HepG2 (cell line): ENCODE measurements at regions not wholly inside any gene's neighbourhood (a gene's known extent, or its start where the extent isn't known, plus 50 kb on each side); places are given as distances from the start of the nearest gene placed in this dataset.

Experiments used
- ATAC-seq: fragments of 200-7000 bp; cut with Tn5 transposase; 3 replicates; pipeline ENCODE4 v1.9.1; 2020; ENCODE audit warnings: mild to moderate bottlenecking, moderate library complexity
- BruUV-seq: library from RNA; stranded (reverse); fragments of 400-500 nt; replicated peaks from 2 replicates; lab custom pipeline; 2021; lab: Mats Ljungman, UMichigan
- CTCF ChIA-PET: fragments of 300-600 bp; formaldehyde crosslinking; extraction: SDS; loops from one replicate; lab custom pipeline; 2021; ENCODE audit warnings: low total read pairs, inconsistent platforms, low intra/inter-chr PET ratio; lab: Yijun Ruan, JAX
- POLR2A ChIA-PET: fragments of 350-600 bp; sonication (Branson Sonifier 250); formaldehyde crosslinking; loops from one replicate; lab custom pipeline; 2020; ENCODE audit warnings: antibody characterized with exemption, inconsistent platforms; lab: Yijun Ruan, JAX
- DNase-seq: peaks from one replicate; pipeline ENCODE4 v3.0.0-alpha.2; 2015; ENCODE audit warnings: low spot score
- FAIRE-seq: peaks from 3 replicates; lab custom pipeline; 2011; peaks lifted over from hg19 to GRCh38; lab: Jason Lieb, UNC
- H2AFZ ChIP-seq: one replicate; pipeline ENCODE4 v1.6.1; 2011; ENCODE audit warnings: low read length, inconsistent platforms
- H3K27ac ChIP-seq: fragments of 300-600 bp; 3 replicates; pipeline ENCODE4 v1.8.0; 2011; ENCODE audit warnings: mixed run types, mild to moderate bottlenecking, mixed read lengths, low read length, inconsistent platforms; ENCODE audit not compliant: insufficient read depth; ENCODE audit errors: extremely low read length
- H3K27me3 ChIP-seq, 2 experiments: fragments of 200-600 bp in 1 of 2; 2 replicates in 1 of 2; 3 replicates in 1 of 2; pipeline versions ENCODE4 v1.6.0 to v1.8.0; 2011; ENCODE audit warnings: low read length in 2 of 2, mild to moderate bottlenecking in 2 of 2, moderate library complexity in 2 of 2, inconsistent platforms in 1 of 2; ENCODE audit not compliant: insufficient read depth in 2 of 2, control insufficient read depth in 1 of 2
- H3K36me3 ChIP-seq, 2 experiments: fragments of 200-600 bp in 1 of 2; replicated peaks in 1 of 2; 2 replicates in 1 of 2; 3 replicates in 1 of 2; pipeline versions ENCODE4 v1.5.1 to v1.8.0; 2011; ENCODE audit warnings: low read length in 2 of 2, inconsistent platforms in 1 of 2; ENCODE audit not compliant: insufficient read depth in 2 of 2, control insufficient read depth in 1 of 2
- H3K4me1 ChIP-seq: 2 replicates; pipeline ENCODE4 v1.5.1; 2012; ENCODE audit warnings: low read length, inconsistent platforms; ENCODE audit not compliant: insufficient read depth
- H3K4me2 ChIP-seq: 2 replicates; pipeline ENCODE4 v1.6.0; 2011; ENCODE audit warnings: low read depth, low read length, inconsistent platforms
- H3K4me3 ChIP-seq, 3 experiments: fragments of 200-600 bp in 1 of 3; sonication (generic), shearing (Covaris generic) in 1 of 3; replicated peaks in 1 of 3; 2 replicates each; pipeline ENCODE4 v1.5.1; 2011 to 2016; ENCODE audit warnings: low read length in 3 of 3, inconsistent platforms in 2 of 3, low read depth in 2 of 3, mild to moderate bottlenecking in 2 of 3, control low read depth in 1 of 3, mixed read lengths in 1 of 3; ENCODE audit not compliant: insufficient read depth in 1 of 3
- H3K79me2 ChIP-seq: one replicate; pipeline ENCODE4 v1.6.1; 2011; ENCODE audit warnings: low read length, inconsistent platforms; ENCODE audit not compliant: insufficient read depth
- H3K9ac ChIP-seq: 2 replicates; pipeline ENCODE4 v1.6.0; 2011; ENCODE audit warnings: mild to moderate bottlenecking, low read depth, low read length, inconsistent platforms; ENCODE audit not compliant: insufficient read depth
- H3K9me3 ChIP-seq: 2 replicates; pipeline ENCODE4 v1.5.1; 2012; ENCODE audit warnings: mild to moderate bottlenecking, low read length
- H4K20me1 ChIP-seq: 2 replicates; pipeline ENCODE4 v1.6.0; 2011; ENCODE audit warnings: inconsistent platforms, mild to moderate bottlenecking, low read length, moderate library complexity; ENCODE audit not compliant: insufficient read depth
- CHD4 ChIP-seq: fragments of 200-600 bp; sonication (generic); IDR thresholded peaks from 2 replicates; pipeline ENCODE4 v1.7.0; 2017; ENCODE audit warnings: mild to moderate bottlenecking, low read length, borderline replicate concordance
- MED1 ChIP-seq: sonication (generic); formaldehyde crosslinking; IDR thresholded peaks from 2 replicates; pipeline ENCODE4 v1.4.0; 2020; ENCODE audit warnings: missing genetic modification reagents
- PHF8 ChIP-seq: sonication (generic); formaldehyde crosslinking; IDR thresholded peaks from 2 replicates; pipeline ENCODE4 v1.5.0; 2020; ENCODE audit warnings: missing genetic modification reagents
- ZBTB3 ChIP-seq: sonication (generic); formaldehyde crosslinking; IDR thresholded peaks from 2 replicates; pipeline ENCODE4 v1.4.0; 2020; ENCODE audit warnings: low read depth, mild to moderate bottlenecking, moderate library complexity, missing genetic modification reagents, borderline replicate concordance
- ZFP82 ChIP-seq: sonication (generic); formaldehyde crosslinking; IDR thresholded peaks from 2 replicates; pipeline ENCODE4 v1.5.1; 2020; ENCODE audit warnings: mild to moderate bottlenecking, missing genetic modification reagents, borderline replicate concordance
- ZFX ChIP-seq: sonication (generic); formaldehyde crosslinking; IDR thresholded peaks from 2 replicates; pipeline ENCODE4 v1.4.0; 2020; ENCODE audit warnings: mild to moderate bottlenecking, low read depth, missing genetic modification reagents, moderate library complexity
- ZNF260 ChIP-seq: sonication (generic); formaldehyde crosslinking; IDR thresholded peaks from 2 replicates; pipeline ENCODE4 v1.4.0; 2020; ENCODE audit warnings: missing genetic modification reagents, low read depth, mild to moderate bottlenecking, borderline replicate concordance
- ZNF564 ChIP-seq: sonication (generic); formaldehyde crosslinking; IDR thresholded peaks from 2 replicates; pipeline ENCODE4 v1.8.1; 2023; ENCODE audit warnings: mild to moderate bottlenecking, missing genetic modification reagents
- ZNF749 ChIP-seq: sonication (generic); formaldehyde crosslinking; IDR thresholded peaks from 2 replicates; pipeline ENCODE4 v1.8.0; 2022; ENCODE audit warnings: mild to moderate bottlenecking, missing genetic modification reagents, moderate library complexity, borderline replicate concordance
- WGBS: methylation state at CpG from one replicate; pipeline ENCODE4 v1.1.6; 2017; ENCODE audit warnings: low lambda C conversion rate; 5-methylcytosine and 5-hydroxymethylcytosine counted together
- in situ Hi-C: cut with HindIII; loops from 2 replicates; pipeline ENCODE4 v1.10.0; 2017; ENCODE audit warnings: low pct_unique_long_range_greater_than_20kb; ENCODE audit not compliant: extremely low pct_ligation_motif_present
- intact Hi-C: fragments of 100-400 bp; cut with micrococcal nuclease; formaldehyde crosslinking; loops from one replicate; pipeline ENCODE4 v1.10.0; 2022; ENCODE audit not compliant: unreplicated experiment
- TF ChIP-seq, protein P1 (sequence below): sonication (generic); formaldehyde crosslinking; IDR thresholded peaks from 2 replicates; pipeline ENCODE4 v1.5.0; 2020; ENCODE audit warnings: missing genetic modification reagents
- TF ChIP-seq, protein P2 (sequence below): sonication (generic); formaldehyde crosslinking; IDR thresholded peaks from 2 replicates; pipeline ENCODE4 v1.5.0; 2020; ENCODE audit warnings: mild to moderate bottlenecking, missing genetic modification reagents, borderline replicate concordance

GRCh38 chrX:16459008-16459407, 190.9 kb upstream of the S100G start:
- Histone ChIP-seq H3K4me1 (no peaks in the 10 kb centered on the region), H3K79me2 (no peaks in the 10 kb centered on the region), H4K20me1 (no peaks in the 10 kb centered on the region), H3K27ac (no peak overlapping the region), H3K27me3 (no peaks in the 10 kb centered on the region), H3K36me3 (no peaks in the 10 kb centered on the region), H2AFZ (no peak overlapping the region), H3K4me3 (no peak overlapping the region), H3K9me3 (no peaks in the 10 kb centered on the region), H3K9ac (no peak overlapping the region), H3K4me2 (no peak overlapping the region)
- TF ChIP-seq ZFX (no peak), PHF8 (CRISPR knock-in tag) (no peak), ZNF564 (CRISPR knock-in tag) (no peak), ZBTB3 (CRISPR knock-in tag) (no peak), CHD4 (no peak), MED1 (CRISPR knock-in tag) (no peak), ZFP82 (CRISPR knock-in tag) (no peak), ZNF260 (CRISPR knock-in tag) (no peak), ZNF749 (CRISPR knock-in tag) (no peak)
- TF ChIP-seq, protein P1, sequence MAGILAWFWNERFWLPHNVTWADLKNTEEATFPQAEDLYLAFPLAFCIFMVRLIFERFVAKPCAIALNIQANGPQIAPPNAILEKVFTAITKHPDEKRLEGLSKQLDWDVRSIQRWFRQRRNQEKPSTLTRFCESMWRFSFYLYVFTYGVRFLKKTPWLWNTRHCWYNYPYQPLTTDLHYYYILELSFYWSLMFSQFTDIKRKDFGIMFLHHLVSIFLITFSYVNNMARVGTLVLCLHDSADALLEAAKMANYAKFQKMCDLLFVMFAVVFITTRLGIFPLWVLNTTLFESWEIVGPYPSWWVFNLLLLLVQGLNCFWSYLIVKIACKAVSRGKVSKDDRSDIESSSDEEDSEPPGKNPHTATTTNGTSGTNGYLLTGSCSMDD (CRISPR knock-in tag) = no peak
- TF ChIP-seq, protein P2, sequence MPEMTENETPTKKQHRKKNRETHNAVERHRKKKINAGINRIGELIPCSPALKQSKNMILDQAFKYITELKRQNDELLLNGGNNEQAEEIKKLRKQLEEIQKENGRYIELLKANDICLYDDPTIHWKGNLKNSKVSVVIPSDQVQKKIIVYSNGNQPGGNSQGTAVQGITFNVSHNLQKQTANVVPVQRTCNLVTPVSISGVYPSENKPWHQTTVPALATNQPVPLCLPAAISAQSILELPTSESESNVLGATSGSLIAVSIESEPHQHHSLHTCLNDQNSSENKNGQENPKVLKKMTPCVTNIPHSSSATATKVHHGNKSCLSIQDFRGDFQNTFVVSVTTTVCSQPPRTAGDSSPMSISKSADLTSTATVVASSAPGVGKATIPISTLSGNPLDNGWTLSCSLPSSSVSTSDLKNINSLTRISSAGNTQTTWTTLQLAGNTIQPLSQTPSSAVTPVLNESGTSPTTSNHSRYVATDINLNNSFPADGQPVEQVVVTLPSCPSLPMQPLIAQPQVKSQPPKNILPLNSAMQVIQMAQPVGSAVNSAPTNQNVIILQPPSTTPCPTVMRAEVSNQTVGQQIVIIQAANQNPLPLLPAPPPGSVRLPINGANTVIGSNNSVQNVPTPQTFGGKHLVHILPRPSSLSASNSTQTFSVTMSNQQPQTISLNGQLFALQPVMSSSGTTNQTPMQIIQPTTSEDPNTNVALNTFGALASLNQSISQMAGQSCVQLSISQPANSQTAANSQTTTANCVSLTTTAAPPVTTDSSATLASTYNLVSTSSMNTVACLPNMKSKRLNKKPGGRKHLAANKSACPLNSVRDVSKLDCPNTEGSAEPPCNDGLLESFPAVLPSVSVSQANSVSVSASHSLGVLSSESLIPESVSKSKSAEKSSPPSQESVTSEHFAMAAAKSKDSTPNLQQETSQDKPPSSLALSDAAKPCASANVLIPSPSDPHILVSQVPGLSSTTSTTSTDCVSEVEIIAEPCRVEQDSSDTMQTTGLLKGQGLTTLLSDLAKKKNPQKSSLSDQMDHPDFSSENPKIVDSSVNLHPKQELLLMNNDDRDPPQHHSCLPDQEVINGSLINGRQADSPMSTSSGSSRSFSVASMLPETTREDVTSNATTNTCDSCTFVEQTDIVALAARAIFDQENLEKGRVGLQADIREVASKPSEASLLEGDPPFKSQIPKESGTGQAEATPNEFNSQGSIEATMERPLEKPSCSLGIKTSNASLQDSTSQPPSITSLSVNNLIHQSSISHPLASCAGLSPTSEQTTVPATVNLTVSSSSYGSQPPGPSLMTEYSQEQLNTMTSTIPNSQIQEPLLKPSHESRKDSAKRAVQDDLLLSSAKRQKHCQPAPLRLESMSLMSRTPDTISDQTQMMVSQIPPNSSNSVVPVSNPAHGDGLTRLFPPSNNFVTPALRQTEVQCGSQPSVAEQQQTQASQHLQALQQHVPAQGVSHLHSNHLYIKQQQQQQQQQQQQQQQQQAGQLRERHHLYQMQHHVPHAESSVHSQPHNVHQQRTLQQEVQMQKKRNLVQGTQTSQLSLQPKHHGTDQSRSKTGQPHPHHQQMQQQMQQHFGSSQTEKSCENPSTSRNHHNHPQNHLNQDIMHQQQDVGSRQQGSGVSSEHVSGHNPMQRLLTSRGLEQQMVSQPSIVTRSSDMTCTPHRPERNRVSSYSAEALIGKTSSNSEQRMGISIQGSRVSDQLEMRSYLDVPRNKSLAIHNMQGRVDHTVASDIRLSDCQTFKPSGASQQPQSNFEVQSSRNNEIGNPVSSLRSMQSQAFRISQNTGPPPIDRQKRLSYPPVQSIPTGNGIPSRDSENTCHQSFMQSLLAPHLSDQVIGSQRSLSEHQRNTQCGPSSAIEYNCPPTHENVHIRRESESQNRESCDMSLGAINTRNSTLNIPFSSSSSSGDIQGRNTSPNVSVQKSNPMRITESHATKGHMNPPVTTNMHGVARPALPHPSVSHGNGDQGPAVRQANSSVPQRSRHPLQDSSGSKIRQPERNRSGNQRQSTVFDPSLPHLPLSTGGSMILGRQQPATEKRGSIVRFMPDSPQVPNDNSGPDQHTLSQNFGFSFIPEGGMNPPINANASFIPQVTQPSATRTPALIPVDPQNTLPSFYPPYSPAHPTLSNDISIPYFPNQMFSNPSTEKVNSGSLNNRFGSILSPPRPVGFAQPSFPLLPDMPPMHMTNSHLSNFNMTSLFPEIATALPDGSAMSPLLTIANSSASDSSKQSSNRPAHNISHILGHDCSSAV (CRISPR knock-in tag) = no peak
- BruUV-seq = no TSS peak
- WGBS = 57% methylated on average over 2 of the region's 2 CpGs
- CTCF ChIA-PET = no interaction called here
- intact Hi-C loops = no loop called here
- POLR2A ChIA-PET = no interaction called here
- DNase-seq (no peak), ATAC-seq (no peak), FAIRE-seq (no peak)
- in situ Hi-C loops = loop anchor here (25.0 kb wide), 1 partner anchor 203 kb away; the partner anchor contains the start of gene S100G
